ENCODE measurements at regions not wholly inside any gene's neighbourhood (a gene's known extent, or its start where the extent isn't known, plus 50 kb on each side); places are given as distances from the start of the nearest gene placed in this dataset.

DNA sequence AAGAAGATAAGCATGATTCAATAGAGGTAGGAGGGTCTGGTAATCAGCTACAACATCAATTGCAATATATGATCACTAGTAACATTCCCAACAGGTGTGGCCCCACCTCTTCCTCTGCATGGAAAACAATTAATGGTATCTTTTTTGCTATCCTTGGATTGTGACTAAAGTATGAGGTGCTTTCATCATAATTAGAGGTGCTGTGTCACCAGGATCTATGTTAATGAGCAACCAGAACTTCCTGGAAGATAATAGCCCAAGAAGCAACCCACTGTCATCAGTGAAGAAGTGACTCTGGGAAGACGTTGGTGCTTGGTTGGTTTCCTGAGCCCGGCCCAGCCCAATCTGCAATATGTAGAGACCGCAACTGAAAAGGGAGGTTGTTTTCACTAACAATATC, 167.2 kb downstream of the SETD4 start:
- no peak for DNase-seq

DNA sequence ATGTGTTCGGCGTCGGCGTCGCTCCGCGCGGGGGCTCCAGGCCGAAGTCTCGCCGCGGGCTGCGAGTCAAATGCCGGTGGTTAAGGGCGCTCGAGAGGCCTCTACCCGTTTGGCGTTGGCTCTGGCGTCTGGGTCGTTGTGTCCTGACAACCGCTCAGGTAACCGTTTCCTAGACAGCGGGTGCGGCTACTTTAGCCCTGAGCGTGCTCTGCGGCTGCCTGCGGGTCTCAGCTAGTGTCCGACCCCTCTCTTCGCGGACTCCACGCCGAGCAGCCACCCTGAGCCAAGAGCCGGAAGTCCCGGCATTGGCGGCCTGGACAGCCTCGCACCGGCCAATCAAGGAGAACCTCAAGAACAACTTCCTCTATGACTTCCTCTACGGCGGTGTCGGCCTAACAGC, 173.4 kb downstream of the SETD4 start:
- no peak for DNase-seq

GRCh38 chr21:35885942-35886541, 174.3 kb downstream of the SETD4 start:
- DNase-seq = no peak

DNA sequence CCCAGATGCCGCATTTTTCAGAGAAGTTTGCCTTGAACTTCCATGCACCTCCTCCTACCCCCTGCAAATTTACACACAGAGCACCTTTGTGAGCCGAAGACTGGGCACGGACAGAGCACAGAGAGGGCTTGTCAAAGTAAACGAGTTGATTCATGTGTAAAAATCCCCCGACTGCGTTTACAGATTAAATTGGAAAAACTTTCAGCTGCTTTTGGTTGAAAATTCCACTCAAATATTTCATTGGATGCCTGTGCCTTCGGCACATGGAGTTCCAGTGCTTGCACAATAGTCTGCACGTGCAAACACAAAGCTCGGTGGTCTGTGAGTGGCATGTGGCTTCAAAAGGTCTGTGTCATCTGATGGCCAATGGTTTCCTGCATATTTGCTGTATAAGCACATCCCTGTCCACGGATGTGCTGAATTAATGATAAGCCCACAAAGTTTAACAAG, 177.5 kb downstream of the SETD4 start:
- DNase-seq = no peak

- DNase-seq = no peak
Observed at GRCh38 chr21:35873441-35873840, 186.9 kb downstream of the SETD4 start.

- DNase-seq = no peak
Observed at GRCh38 chr21:35871906-35872305, 188.4 kb downstream of the SETD4 start.

DNA sequence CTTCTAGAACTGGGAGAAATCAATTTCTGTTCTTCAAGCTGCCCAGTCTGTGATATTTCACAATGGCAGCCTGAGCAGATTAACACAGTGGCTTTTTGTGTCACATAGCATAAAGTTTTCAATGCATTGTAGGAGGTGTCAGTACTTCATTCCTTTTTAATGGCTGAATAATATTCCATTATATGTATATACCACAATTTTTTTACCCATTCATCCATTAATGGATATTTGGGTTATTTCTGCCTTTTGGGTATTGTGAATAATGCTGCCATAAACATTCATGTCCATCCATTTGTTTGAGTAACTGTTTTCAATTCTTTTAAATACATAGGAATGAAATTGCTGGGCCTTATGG, 191.5 kb downstream of the SETD4 start:
- DNase-seq = no peak

DNA sequence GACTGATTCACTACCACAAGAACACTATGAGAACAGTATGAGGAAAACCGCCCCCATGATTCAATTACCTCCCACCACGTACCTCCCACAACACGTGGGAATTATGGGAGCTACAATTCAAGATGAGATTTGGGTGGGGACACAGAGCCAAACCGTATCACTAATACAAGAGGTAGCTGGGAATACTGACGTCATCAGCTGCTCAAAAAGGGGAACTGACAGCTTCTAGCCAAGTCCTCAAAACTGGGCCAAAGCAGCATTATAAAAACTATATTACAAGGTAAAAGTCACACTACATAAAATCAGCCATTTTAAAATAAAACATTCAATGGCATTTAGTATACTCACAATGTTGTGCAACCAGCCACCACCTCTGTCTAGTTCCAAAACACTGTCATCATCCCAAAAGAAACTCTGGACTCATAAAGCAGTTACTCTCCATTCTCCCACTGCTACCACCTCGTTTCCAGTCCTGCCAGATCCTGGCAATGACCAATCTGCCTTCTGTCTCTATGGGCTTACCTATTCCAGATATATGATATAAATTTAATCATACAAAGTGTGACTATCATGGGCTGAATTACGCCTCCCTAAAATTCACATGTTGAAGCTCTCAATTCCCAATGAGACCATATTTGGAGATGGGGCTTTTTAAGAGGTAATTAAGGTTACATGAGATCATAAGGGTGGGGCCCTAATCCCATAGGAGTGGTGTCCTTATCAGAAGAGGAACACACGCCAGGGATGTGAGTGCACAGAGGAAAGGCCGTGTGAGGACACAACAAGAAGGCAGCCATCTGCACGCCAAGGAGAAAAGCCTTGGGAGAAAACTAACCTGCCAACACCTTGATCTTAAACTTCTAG, 192.1 kb downstream of the SETD4 start:
- no peak for DNase-seq

DNA sequence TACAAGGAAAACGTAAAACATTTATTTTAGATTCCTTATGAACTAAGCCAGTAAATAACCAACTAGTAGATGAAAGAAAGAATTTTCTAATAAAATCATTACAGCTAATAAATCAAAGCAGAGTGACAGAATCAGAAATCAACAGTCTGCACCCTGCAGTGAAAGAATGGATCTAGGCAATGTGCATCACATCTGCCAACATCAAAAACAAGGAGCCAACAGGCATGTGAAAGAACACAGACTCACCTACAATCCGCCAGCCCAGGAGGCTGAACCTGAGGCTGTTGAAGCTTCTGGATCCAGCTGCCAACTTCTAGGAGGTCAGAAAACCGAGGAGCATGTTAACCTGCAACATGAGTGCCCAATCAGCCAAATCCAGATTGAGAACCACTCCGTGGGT, 196.3 kb downstream of the SETD4 start:
- no peak for DNase-seq

DNA sequence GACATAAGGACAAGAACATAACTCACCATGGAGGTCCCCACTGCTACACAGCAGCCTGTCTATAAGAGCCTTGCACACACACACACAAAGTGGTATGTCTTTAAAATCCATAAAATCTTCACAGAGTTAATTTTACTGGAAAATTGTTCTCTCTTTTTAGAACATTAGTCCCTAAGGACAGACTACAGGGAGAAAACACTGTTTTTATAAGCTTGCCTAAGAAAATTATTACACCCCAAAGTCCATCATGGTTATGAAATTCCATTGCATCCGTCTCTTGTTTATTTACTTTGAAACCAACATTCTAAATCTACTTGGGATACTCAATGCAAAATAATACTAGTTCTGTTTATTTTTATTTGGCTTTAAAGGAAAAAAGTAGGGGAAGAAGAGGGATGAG, 197.4 kb downstream of the SETD4 start:
- no peak for DNase-seq

- no peak for DNase-seq
Observed at GRCh38 chr21:35861661-35862060, 198.7 kb downstream of the SETD4 start.

GRCh38 chr21:35860189-35860869, 200.0 kb downstream of the SETD4 start:
- DNase-seq = no peak

GRCh38 chr21:35859677-35860076, 200.6 kb downstream of the SETD4 start:
- no peak for DNase-seq

DNA sequence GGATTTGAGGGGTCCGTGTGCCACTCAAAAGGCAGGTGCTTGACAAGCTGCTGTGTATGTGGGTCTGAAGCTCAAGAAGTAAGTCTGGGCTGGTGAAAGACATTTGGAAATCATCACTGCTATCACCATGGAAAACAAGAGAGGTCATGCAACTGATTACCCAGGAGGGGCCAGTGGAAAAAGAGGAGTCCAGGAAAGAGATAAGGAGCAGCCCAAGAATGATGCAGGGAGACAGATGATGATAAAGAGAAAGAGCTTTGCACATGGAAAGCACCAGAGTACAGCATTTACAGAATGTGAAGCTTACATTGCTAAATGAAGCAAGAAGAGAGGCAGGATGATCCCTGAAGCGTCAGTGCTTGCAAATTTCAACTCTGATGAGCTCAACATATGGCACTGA, 203.2 kb downstream of the SETD4 start:
- no peak for DNase-seq

DNA sequence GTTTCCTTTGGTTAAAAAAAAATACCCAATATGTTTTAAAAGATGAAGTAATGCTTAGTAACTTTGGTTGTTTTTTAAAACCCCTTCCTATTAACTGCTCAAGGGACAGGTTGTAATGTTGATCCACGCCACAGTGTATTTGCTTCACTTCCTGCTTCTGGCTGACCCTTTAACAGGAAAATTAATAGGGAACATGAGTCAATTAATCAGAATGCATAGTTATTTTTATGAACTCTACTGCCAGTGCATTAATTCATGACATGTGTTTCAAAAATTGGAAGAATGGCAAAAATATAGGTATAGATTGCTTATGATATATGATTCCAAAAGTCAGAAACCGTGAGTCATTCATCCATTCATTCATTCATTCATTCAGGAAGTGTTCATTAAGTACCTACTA, 204.8 kb downstream of the SETD4 start:
- DNase-seq = no peak

DNA sequence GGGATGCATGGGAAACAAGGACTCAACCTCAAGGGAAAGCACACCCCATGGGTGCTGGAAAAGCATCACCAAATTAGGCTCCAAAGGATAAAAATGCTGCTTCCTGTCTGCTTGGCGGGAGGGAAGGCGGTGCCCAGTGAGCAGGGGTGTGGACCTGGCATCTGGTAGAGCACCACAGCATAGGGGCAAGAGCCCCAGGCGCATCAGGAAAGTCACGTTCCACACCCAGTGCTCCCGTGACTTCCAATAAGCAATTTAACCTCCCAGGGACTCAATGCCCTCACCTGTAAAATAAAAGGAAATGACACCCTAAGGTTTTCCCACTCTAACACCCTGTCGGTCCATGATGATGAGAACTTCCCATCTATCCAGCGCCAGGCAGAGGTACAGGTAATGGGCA, 206.0 kb downstream of the SETD4 start:
- DNase-seq = no peak

GRCh38 chr21:35853321-35854239, 206.7 kb downstream of the SETD4 start:
- no peak for DNase-seq

DNA sequence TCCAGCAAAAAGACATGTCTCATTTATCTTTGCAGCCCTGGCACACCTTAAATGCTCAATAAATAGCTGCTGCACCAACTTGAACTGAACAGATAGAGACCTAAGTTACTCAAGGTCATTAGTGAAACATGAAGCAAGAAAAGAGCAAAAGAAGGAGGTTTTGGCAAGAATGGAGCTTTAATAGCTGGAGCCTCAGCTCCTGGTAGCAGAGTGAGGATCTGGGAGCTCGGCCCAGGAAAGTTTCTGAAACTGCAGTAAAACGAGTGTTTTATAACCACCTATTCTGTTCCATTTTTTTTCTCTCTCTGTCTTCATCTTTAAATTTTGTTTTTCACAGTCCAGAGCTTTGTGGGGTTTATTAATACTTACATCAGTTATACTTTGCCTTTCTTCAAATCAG, 207.5 kb downstream of the SETD4 start:
- no peak for DNase-seq

DNA sequence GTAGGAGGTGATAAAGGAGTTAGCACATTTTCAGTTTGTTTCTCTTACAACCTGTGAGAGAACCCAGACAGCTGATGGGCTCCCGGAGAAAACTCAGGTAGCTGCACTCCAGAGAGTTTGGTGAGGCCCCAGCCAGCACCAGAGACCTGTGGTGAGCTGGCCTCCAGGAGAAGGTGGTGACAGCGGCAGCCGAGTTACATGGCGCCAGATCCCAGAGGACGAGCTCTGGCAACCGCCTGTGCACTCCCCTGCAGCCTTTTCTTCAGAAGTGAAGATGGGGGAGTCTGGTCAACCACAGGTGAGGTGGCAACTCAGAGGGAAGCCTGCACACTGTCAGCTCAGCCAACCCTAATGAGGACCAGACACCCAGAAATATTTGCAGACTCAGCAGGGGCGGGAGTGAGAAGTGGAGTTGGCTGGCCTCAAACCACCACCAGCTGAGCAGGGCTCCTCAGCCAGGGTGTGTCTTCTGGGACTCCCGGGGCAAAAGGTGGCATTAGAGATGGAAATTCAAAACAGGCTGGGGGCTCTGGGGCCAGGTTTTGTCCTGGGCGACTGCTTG, 209.7 kb downstream of the SETD4 start:
- DNase-seq = no peak

- no peak for DNase-seq
Observed at GRCh38 chr21:35850029-35850428, 210.3 kb downstream of the SETD4 start.

DNA sequence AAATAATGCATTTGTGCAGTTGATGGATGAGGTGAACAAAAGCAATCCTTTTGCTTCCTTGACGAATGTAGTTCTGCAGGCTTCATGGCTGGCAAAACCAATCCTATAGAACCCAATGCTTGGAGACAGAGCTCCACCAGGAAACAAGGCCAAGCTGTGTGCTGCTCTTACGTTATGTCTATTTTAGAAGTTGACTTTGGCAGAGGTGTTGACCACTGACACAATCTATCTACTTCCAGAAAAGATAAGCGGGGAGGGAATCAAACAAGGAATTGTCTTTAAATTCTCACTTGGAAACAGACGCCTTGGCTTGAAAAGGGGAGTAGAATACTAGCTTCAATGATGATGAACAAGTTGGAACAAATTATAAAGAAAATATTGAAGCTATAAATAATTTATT, 211.2 kb downstream of the SETD4 start:
- DNase-seq = no peak

DNA sequence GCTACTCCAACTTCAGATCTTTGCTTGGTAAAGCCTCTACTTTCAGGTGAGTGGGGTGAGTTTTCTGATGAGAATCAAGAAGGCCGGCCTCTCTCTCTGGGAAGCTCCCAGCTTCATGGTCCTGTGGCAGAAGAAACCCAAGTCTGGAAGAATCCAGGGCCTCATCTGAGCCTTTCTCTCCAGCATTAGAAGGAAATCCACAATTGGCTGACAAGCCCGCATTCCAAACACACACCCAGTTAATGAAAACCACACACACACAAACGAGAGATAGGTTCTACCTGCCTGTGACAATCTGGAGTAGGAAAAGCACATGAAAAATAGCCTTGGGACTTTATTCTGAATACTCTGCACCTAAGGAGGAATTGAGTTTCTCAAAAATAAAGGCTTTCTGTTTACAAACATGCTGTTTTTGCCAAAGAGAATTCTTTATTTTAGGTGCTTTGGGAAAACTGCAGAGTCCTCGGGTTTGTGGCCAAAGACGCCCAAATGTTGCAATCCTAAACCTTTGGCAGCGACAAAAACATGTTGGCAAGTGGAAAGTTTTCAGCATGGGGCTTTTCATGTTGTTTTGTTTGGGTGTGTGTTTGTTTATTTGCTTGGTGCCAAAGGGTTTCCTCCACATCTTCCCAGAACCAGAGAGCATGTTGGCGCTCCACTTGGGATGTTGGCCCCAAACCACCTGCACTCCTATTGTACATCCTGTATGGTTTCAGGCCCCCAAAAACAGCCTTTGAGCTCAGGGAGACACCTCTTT, 216.2 kb downstream of the SETD4 start:
- no peak for DNase-seq
